Nephron (organoid): ENCODE measurements at regions not wholly inside any gene's neighbourhood (a gene's known extent, or its start where the extent isn't known, plus 50 kb on each side); places are given as distances from the start of the nearest gene placed in this dataset.

ENCODE experiments used
- H3K27ac Mint-ChIP-seq, 3 experiments: 2 replicates each; pipeline ENCODE4 v1.8.0; 2020; ENCODE audit warnings: mixed read lengths in 3 of 3, mild to moderate bottlenecking in 2 of 3, moderate library complexity in 1 of 3
- H3K27me3 Mint-ChIP-seq: 2 replicates; pipeline ENCODE4 v1.8.0; 2021; ENCODE audit warnings: low read depth, mild to moderate bottlenecking, moderate library complexity, mixed read lengths
- H3K36me3 Mint-ChIP-seq: 2 replicates; pipeline ENCODE4 v1.8.0; 2020; ENCODE audit warnings: low read depth, mixed read lengths
- H3K4me1 Mint-ChIP-seq: 2 replicates; pipeline ENCODE4 v1.8.0; 2020; ENCODE audit warnings: mixed read lengths
- H3K4me3 Mint-ChIP-seq, 3 experiments: 2 replicates each; pipeline ENCODE4 v1.8.0; 2020; ENCODE audit warnings: mild to moderate bottlenecking in 3 of 3, mixed read lengths in 3 of 3, moderate library complexity in 2 of 3
- H3K9me3 Mint-ChIP-seq: 2 replicates; pipeline ENCODE4 v1.8.0; 2020; ENCODE audit warnings: mixed read lengths
- TF ChIP-seq, protein P1 (sequence below), 3 experiments: fragments of 200-600 bp; sonication (generic); IDR thresholded peaks; one replicate each; pipeline ENCODE4 v1.5.0; 2021; ENCODE audit warnings: antibody characterized with exemption in 3 of 3; ENCODE audit not compliant: unreplicated experiment in 3 of 3

DNA sequence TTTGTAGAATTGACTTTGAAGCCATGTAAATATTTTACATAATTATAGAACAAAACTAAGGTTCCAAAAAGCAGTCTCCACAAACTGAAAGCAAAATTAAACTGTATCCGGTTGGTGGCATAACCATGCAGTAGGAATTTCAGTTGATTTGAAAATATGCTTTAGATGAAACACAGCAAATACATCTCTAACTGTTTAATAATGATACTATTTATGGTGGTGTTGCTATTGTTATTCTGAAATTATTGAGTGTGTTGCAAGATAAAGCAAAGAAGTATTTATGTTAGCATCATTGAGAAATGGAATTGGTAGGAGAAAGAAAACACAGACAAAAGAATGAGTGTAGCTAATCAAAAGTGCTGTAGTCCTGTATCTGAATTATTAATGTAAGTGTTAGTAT is 73.8 kb upstream of the MTHFD1L start:
- H3K9me3 Mint-ChIP-seq = no peaks in the 10 kb centered on the region
- no peak overlapping the region for H3K27ac Mint-ChIP-seq
- H3K27me3 Mint-ChIP-seq = no peaks in the 10 kb centered on the region
- peaks cover 15% of the 10 kb centered on the region for H3K4me1 Mint-ChIP-seq
- TF ChIP-seq, protein P1, sequence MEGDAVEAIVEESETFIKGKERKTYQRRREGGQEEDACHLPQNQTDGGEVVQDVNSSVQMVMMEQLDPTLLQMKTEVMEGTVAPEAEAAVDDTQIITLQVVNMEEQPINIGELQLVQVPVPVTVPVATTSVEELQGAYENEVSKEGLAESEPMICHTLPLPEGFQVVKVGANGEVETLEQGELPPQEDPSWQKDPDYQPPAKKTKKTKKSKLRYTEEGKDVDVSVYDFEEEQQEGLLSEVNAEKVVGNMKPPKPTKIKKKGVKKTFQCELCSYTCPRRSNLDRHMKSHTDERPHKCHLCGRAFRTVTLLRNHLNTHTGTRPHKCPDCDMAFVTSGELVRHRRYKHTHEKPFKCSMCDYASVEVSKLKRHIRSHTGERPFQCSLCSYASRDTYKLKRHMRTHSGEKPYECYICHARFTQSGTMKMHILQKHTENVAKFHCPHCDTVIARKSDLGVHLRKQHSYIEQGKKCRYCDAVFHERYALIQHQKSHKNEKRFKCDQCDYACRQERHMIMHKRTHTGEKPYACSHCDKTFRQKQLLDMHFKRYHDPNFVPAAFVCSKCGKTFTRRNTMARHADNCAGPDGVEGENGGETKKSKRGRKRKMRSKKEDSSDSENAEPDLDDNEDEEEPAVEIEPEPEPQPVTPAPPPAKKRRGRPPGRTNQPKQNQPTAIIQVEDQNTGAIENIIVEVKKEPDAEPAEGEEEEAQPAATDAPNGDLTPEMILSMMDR (IDR thresholded peaks at IDR 0.05; ENCODE audit: unreplicated experiment in 3 of 3) = no peak
- peaks cover 24% of the 10 kb centered on the region for H3K36me3 Mint-ChIP-seq
- no peak overlapping the region for H3K4me3 Mint-ChIP-seq

DNA sequence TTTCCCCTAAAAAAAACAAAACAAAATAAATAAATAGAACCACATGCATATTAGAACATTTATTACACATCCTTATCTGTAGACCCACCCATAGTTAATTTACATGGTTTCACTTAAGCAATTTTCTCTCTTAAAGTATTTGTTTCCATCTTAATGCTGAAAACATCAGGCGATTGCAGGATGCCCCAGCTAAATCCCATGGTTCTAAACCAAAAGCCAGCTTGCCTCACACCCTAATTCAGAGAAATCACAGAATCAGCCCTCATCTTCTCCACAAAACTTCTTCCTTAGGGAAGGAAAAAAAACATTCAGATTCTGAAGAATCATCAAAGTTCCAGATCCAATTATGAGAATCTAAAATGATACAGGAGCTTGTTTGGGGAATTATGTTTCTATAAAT is 67.6 kb upstream of the MTHFD1L start:
- H3K27me3 Mint-ChIP-seq = no peaks in the 10 kb centered on the region
- H3K4me1 Mint-ChIP-seq = peaks cover 25% of the 10 kb centered on the region

DNA sequence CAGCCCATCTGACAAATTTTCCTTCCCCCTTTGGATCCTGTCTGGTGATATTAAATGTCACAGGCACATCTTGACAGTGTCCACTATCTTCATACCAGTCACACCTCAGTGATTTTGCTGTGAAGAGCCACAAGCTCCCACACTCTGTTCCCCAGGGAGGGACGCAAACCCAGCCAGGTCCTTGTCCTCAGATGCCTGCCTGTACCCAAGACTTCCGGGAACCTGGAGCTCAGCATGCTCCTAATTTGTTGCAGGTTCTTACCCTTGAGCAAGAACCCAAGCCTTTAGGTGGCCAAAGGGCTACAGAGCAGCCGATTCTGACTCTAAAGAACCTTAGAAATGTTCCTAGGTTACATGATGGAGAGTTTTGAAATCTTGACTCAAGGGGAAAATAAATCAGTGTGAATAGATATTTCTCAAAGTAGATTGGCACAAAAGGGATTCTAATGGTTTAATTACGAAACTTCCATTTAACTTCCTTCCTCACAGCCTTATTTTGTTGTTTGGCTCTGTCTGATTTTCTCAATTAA is 66.2 kb upstream of the MTHFD1L start:
- TF ChIP-seq, protein P1 (IDR thresholded peaks at IDR 0.05; ENCODE audit: unreplicated experiment in 3 of 3) = no peak
- H3K4me1 Mint-ChIP-seq = peaks cover 25% of the 10 kb centered on the region
- H3K36me3 Mint-ChIP-seq = peaks cover 58% of the 10 kb centered on the region
- no peaks in the 10 kb centered on the region for H3K9me3 Mint-ChIP-seq
- H3K4me3 Mint-ChIP-seq = no peak overlapping the region
- H3K27ac Mint-ChIP-seq = peak overlapping the region in 2 of 3 experiments; percentile 82 to 89
- no peaks in the 10 kb centered on the region for H3K27me3 Mint-ChIP-seq

More for the DNA sequence above, 67.6 kb upstream of the MTHFD1L start:
- Mint-ChIP-seq H3K9me3 (no peaks in the 10 kb centered on the region), H3K27ac (peak overlapping the region in 1 of 3 experiments; percentile 54), H3K4me3 (no peak overlapping the region), H3K36me3 (peaks cover 48% of the 10 kb centered on the region)
- TF ChIP-seq, protein P1 (IDR thresholded peaks at IDR 0.05; ENCODE audit: unreplicated experiment in 3 of 3) = no peak

DNA sequence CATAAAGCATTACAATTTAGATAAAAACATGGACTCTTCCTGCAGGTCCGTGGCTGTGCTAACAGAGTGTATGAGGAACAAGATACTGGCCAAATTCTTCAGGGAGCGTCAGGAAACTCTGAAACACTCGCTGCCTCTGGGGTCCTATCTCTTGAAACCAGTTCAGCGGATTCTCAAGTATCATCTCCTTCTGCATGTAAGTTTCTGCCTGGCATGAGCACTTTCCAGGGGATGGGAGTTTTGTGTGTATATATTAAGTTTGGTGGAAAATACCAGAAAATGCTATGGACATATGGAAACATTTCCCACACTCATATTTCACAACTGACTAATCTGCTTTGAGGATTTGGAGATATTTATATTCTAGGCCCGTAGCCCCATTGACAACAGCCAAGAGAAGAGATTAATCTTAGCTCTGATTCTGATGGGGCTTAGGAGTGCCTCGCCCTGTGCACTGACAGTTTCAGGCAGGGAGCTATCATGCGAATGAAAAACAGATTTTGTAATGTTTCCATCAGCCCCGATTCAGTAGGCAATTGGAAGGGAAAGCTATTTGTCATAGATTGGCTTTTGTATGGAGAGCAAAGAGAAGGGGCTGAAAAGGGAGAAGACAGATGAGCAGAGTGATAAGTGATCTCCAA is 64.7 kb upstream of the MTHFD1L start:
- peak overlapping the region; percentile 11 to 89 (median 82) for H3K27ac Mint-ChIP-seq
- H3K27me3 Mint-ChIP-seq = no peaks in the 10 kb centered on the region
- peaks cover 60% of the 10 kb centered on the region for H3K36me3 Mint-ChIP-seq
- peaks cover 25% of the 10 kb centered on the region for H3K4me1 Mint-ChIP-seq
- H3K4me3 Mint-ChIP-seq = peak overlapping the region in 1 of 3 experiments; percentile 40
- no peaks in the 10 kb centered on the region for H3K9me3 Mint-ChIP-seq
- TF ChIP-seq, protein P1 (IDR thresholded peaks at IDR 0.05; ENCODE audit: unreplicated experiment in 3 of 3) = no peak

DNA sequence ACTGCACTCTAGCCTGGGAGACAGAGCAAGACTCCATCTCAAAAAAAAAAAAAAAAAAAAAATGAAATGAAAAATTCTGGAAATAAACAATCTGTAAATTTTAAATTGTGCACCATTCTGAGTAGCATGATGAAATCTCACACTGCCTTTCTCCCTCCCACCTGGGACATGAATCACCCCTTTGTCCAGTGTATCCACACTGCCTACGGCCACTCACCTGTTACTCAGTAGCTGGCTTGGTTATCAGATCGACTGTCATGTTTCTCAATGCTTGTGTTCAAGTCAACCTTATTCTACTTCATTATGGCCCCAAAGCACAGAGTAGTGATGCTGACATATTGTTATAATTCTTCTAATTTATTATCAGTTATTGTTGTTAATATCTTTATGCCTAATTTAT is 58.7 kb upstream of the MTHFD1L start:
- H3K9me3 Mint-ChIP-seq = no peaks in the 10 kb centered on the region
- peaks cover 9% of the 10 kb centered on the region for H3K27me3 Mint-ChIP-seq
- H3K27ac Mint-ChIP-seq = no peak overlapping the region
- H3K4me1 Mint-ChIP-seq = peaks cover 4% of the 10 kb centered on the region
- H3K36me3 Mint-ChIP-seq = peaks cover 61% of the 10 kb centered on the region
- TF ChIP-seq, protein P1 (IDR thresholded peaks at IDR 0.05; ENCODE audit: unreplicated experiment in 3 of 3) = no peak
- H3K4me3 Mint-ChIP-seq = no peak overlapping the region
